Stimulated activated CD8-positive, alpha-beta memory T cell treated with anti-CD3 and anti-CD28 coated beads, Interleukin-7, amount 100 ng/mL, for 1 hour (primary cell): ENCODE measurements at regions not wholly inside any gene's neighbourhood (a gene's known extent, or its start where the extent isn't known, plus 50 kb on each side); places are given as distances from the start of the nearest gene placed in this dataset.

ENCODE experiments used
- DNase-seq, 2 donors: peaks; one replicate each; pipeline ENCODE4 v3.0.0-alpha.2; 2020; ENCODE audit warnings: low read depth in 2 of 2

DNA sequence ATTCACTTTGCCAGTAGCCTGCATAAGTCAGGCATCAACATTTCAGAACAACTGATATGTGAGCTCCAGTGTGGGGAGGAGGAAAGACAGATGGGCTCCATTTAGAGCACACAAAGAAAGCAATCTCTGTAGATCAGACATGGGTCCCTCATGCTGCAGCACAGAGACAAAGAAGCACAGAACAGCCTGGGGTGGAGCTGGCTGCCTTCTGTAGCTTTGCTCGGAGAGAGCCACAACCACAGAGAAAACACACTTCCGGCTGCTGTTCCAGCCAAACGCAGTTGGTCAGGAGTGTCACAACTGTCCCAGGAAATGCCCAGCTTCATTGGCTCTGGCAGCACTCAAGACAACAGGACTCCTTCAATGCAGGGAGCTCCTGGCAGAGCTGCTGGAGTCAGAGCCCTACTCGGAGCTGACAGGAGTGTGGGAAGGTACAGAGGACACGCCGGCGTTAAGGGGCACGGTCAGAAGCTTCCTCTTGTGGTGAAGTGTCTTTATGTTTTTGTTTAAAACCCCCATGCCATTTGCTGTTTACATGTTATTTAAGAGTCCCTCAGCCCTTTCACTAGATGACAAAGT is 494.4 kb downstream of the TCERG1L start:
- no peak for DNase-seq

DNA sequence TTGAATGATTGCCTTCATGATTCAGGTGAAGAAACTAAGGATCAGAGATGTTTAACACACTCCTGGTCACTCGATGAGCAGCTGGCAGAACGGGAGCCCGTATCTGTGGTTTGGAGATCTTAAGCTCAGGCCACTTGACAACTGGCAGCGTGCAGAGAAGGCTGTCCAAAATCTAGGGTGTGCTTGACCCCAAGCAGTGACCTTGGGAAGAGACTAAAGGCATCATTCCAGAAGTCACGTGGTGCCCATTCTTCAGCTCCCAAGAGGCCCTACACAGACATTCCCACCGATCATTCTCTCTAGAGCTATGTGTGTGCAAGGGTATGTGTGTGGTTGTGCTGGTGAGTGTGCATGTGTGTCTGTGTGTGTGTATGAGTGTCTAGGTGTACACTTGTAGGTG is 493.8 kb downstream of the TCERG1L start:
- no peak for DNase-seq

DNA sequence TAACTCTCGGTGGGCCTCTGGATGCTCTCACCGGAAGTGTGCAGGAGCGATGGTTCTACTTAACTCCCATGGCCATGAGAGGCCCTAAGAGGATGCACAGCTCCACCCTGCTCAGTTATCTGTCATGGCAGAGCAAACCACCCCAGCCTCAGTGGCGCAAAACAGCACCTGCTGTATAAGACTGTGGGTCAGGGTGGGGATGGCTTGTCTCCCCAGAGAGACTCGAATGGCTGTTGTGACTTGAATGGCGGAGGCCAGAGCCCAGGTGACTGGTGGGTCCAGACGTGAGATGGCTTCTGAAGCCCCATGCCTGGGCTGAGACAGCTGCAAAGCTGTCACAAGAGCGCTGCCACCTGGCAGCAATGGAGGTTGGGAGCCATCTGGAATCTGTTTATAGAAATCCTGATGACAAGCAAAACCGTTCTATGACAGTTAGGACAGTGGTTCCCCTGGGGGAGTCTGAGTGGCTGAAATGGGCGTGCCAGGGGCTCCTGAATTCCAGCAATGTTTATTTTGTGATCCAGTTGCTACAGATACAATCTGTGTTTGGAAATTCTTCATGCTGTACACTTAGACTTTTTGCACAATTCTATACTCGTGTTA is 490.5 kb downstream of the TCERG1L start:
- no peak for DNase-seq

DNA sequence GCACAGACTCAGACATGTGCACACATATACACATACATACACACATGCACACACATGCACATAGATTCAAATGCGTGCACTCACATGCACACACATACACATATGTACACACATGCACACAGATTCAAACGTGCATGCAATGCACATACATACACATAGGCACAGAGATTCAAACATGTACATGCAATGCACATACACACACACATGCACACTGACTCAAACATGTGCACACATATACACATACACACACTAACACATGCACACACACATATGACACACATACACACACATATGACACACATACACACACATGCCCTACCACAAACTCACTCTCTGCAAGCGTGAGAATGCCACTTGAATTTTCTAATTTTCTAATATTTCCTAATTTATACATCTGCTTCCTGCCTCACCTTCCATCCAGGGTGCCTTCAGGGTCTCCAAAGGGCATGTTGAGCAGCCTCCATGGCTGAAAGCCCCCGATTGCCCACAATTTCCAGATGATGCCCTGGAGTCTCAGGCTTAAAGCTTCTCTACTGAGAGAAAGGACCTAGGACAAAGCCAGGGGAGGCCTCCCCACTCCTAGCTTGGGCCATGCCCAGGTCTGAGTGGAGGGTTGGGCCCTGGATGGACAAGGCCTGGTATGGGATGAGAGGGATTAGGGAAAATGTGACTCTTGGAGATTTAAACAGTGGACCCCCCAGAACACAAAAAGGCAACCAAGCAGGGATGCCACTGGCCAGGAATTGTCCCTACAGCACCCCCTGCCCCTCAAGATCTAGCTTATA is 487.1 kb downstream of the TCERG1L start:
- no peak for DNase-seq

DNA sequence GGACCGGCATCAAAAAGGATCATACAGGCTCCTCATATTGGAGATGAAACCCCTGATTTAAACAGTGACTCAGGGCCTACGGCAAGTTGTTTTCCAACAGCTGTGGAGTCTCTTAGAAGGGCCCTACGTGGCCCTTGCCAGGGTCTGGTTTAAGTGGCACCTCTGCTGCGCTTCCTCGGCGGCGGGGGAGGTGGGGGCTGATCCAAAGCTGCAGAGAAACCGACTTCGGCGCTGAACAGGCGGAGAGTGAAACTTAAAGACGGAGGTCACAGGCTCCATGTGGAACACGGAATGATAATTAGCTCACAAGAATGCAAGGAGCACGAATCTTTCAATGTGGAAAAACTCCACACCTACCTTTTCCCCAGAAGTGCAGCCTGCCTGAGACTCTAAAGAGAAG is 477.9 kb downstream of the TCERG1L start:
- no peak for DNase-seq

DNA sequence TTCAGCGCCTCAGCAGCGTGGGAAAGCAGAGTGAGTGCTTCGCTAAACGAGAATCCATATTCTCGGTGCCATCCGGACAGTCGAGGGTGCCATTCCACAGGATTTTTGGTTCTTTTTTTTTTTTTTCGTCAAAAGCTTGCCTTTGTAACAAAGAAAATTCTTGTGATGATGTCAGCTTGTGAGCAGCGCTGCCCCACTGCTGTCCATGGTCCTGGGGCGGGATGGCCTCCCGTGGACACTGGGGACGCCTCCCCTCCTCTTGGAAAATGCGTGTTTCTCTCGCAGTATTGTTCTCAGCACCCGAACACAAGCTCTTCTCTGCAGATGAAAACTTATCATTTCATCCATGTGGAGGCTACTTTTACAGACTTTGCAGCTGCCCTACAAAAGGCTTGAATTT is 477.4 kb downstream of the TCERG1L start:
- no peak for DNase-seq

DNA sequence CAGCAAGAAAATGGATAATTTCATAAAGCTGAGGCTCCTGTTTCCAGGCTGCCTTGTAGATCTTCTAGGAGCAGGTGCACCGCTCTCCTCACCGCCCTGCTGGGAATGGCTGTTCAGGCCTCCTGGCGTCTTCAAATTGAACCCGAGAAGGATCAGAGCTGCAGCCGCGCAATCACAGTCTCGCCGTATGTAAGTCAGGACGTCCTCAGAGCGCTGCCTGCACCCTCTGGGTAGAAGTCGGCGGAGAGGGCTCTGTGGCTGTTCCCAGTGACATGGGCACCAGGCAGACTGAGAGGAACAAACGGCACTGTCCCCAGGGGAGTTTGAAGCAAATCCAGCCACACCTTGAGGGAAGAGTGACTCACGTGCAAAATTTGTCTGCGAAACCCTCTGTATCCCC is 476.9 kb downstream of the TCERG1L start:
- no peak for DNase-seq

DNA sequence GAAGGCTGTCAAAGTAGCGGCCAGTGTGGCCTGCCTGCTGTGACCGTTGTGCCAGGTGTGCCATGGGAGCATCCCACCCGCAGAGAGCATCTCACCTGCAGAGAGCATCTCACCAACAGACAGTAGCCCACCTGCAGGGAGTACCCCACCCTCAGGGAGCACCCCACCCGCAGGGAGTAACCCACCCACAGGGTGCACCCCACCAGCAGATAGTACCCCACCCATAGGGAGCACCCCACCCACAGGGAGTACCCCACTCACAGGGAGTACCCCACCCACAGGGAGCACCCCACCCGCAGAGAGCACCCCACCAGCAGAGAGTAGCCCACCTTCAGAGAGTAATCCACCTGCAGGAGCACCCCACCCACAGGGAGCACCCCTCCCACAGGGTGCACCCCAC is 476.5 kb downstream of the TCERG1L start:
- no peak for DNase-seq

DNA sequence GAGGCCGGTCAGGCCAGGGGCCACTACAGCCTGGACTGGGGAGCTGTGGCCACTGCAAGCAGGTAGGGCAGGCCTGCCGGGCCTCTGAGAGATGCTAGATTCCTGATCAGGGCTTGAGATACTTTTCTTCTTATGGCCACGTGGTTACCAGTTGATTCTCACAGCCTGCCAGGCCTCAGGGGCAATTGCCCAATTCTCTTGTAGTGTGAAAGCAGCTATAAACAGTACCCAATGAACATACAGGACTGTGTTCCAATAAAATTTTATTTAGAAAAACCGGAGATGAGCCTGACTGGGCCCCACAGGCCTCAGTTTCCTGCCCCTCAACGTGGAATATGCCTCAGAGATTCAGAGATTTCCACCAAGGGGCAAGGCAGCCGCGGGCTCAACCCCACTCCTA is 475.2 kb downstream of the TCERG1L start:
- no peak for DNase-seq

DNA sequence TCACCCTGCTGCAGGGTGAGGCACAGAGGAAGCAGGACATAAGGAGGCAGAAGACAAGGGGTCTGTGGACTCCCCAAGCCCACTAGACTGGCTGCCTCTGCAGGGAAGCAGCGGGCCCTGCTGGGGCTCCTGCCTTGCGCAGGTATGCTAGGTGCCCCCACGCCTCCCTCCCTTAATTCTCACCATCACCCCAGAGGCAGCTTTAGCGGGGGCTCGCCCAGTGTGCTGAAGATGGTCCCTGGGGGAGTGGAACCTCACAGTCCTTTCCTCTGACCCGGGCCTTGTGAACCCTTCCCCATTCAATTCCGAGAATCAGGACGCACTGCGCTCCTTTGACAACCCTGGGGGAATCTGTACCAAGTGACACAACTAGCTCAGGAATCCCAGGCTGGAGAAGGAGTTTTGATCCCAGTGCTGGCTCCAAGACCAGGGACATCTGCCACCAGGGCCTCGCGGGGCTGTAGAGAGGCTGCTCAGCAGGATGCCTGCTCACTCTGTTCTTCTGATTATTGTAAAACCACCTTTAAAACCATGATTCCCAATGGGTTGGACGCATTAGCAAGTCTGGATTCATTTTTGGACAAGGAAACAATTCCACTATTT is 468.4 kb downstream of the TCERG1L start:
- no peak for DNase-seq

DNA sequence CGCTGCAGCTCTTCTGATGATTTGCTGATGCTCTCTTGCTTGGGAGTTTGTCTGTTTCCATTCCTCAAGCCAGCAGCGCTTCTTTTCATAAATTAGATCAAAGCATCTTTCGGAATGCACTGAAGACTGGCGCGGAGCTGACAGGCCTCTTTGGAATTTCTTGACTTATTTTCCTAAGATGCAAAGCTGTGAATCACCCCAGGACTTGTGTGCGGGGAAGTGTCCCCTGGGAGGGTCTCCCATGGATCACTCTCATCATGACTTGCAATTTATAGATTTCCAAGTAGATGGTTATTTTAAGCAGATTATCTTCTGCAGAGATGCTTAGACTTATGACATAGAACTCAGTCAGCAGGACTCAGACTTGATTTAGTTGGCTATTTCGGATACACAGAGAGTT is 467.2 kb downstream of the TCERG1L start:
- DNase-seq = no peak

DNA sequence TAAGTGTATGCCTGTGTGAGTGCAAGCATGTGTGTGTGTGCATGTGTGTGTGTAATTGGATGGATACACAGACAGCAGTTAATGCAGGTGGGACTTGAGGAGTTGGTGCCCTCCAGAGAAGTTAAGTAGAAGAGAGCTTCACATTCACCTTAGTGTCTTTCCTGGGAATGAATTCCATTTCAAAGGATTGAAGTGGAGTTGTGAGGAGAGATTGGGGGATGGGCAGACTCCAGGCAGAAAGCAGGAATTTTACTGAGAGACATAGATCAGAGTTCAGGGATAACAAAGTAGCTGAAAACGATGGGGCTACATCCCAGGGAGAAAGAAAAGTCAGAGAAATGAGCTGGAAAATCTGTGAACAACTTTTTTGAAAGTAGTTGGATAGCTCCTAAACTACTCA is 464.4 kb downstream of the TCERG1L start:
- no peak for DNase-seq

DNA sequence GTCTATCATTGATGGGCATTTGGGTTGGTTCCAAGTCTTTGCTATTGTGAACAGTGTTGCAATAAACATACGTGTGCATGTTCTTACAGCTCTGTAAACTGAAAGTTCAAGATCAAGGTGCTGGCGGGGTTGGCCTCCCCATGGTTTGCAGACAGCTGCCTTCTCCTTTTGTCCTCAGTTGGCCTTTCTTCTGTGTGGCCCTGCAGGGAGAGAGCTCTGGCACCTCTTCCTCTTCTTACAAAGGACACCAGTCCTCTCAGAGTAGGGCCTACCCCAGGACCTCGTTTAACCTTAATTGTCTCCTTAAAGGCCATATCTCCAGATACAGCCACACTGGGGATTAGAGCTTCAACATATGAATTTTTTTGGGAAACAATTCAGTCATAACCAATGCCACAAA is 462.7 kb downstream of the TCERG1L start:
- DNase-seq = no peak

DNA sequence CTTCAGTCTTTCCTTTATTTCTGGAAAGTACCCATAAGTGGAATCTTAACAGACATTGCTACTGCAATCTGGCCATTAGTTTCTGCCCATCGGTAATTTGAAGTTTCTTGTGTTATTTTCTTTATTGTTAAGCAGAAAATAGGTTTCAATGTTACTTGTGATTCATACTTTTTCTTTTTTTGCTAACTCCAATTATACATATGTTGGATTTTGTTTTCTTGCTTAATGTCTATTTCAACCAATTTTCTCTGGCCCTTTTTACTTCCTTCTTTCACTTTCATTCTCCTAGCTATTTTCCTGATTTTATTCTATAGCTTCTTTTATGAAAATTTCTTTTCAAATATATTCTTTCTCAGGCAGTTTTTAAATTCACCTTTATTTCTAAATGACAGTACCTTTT is 457.4 kb downstream of the TCERG1L start:
- no peak for DNase-seq

DNA sequence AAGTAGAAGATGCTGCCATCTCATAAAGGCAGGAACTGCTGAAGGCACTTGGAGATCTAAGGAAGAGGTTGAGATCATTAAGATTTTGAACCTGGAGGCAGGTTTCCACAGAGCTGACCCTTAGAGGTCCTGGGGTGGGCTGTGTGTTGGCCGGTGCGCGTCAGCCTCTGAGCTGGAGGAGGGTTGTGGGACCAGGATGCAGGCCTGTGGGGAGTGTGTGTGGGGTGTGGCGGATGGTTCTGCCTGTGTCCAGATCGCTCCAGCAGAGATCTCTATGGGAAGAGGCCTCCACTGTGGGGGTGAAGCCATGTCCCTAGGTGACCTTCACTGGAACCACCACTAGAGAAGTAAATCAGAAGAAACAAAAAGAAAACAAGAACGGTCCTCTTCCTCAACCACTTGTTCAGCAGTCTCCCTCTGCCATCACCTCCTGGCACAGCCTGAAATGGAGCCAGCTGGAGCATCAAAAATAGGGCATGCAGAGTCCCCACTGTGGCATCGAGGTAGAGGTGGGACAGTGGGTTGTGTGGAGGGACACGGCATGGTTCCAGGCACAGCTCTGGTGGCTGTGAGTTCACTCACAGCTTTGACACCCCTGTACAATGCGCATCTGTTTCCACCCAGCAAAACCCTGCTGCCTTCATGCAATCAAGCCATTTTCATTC is 453.8 kb downstream of the TCERG1L start:
- DNase-seq = no peak

DNA sequence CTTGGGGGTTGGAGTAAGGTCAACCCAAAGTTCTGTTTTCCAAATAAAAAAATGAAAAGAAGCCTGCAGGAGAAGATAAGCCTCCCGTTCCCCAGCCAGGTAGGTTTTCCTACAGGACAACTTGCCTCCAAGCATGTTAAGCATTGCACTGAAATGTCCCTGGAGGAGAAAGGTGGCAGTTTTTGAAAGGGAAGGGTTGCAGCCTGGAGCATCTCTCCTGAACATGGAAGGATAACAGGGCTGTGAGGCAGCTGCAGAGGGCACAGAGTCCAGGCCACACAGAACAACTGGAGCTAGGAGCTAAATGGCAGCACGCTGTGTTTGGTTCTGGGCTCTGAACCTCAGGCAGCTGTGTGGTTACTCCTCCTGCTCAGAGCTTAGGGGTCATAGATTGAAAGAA is 452.9 kb downstream of the TCERG1L start:
- no peak for DNase-seq

DNA sequence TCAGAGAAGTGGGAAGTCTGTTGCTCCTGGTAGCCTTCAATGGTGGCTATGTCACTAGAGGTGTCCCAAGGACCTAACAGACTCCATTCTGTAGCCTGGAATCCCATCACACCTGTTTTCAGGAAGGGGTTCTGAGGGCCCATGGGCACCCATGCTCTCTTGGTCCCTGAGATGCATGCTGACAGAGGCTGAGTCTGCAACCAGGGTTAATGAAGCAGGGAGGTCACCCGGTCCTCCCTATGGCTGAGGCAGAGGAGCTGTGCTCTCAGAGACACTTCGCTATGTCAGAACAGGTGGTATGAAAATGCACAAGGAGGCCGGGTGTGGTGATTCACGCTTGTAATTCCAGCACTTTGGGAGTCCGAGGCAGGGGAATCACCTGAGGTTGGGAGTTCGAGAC is 452.1 kb downstream of the TCERG1L start:
- DNase-seq = no peak

DNA sequence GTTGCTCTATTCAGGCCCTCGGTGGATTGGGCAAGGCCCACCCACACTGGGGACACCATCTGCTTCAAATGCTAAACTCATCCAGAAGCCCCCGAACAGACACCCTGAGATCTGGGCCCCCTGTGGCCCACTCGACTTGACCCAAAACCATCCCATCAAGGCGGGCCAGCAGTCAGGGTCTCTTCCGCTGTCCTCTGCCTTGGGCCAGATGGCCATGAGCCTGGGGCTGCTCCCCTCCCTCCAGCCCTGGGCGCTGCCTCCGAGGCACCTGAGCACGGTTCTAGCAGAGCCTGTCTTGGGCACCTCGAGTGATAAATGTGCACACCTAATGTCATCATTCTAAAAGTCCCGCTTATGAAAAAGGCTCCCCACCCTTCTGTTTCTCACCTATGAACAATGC is 449.4 kb downstream of the TCERG1L start:
- DNase-seq = no peak

DNA sequence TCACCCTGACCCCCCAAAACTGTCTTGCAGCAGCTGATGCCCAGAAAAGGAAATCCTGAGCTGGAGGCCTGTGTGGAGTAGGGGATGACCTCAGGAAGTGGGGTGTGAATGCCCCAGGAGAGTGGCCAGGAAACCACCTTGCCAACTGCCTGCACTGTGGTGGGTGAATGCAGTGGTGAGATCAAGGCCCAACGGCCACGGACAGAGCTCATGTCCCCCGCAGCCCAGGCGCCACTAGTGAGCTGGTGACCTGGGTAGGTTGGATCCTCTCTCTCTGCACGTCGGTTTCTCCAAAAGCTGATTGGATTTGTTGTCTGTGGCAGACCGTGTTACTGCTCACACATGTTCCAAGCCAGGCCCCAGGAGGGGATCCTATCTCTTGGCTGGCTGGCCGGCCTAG is 448.9 kb downstream of the TCERG1L start:
- DNase-seq = no peak

DNA sequence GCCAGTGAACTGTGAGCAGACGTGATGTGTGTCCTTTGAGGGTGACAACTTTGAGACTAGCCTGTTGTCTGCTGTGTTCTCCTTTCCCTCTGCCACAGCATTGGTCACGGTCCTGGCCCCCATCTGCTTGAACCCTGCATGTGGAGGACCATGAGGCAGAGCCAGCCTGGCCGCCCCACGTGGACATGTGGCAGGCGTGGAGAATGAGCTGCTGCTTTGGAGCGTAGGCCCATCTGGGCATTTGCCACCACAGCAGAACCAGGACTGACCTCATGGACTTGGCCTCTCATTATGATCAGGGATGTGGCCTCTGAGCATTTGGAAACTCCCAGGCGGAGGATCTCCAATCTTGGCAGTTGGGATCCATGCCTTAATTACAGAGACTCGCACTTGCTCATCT is 448.5 kb downstream of the TCERG1L start:
- no peak for DNase-seq

DNA sequence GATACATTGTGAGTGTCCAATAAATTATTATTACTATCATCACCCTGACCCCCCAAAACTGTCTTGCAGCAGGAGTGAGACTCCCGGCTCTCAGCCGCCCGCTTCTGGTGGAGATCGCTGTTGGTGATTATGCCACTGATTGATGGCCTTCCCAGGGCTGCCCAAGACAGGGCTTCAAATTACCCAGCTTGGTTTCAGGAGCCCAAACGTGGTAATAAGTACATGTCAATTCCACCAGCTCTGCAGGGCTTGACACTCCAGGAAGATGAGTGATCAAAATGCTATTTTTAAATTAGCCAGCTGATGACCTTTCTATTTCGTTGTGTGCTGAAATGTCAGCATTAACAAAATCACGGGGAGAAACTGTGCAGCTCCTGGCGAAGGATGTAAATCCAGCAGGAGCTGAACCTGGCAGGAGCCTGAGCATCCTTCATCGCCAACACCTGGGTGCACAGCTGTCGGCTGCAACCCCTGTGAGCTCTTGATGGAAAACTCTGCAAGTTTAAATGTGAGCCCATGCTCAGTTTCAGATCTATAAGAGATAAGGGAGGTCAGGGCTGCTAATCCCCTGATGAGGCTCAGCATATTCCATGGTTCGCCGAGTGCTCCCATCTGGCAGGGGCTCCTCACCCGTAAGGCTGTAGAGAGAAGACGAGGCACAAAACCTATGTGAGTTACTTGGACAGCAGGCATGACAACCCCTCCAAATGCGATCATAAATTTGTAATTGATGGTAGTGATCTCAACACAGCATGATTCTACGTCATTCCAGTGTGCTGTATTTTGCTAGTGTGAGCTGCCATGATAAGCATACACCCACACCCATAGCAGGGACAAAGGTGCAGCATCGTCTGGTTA is 446.3 kb downstream of the TCERG1L start:
- DNase-seq = no peak

DNA sequence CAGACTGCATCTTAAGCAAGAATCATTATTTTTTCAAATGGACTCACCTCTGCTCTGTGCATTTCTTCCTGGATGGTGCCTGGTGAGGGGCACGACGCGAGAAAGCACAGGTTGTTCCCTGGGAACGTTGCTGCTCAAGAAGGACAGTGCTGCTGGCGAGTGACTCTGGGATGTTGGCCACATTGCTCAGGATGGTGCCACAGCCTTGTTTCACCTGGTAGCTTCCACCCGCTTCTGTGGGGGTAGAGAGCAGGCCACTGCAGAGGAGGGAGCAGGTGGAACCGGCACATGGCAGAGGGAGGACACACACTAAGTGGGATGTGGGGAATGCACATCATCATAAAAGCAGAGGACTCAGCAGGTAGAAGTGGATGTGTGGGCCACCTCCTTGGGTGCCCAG is 444.7 kb downstream of the TCERG1L start:
- no peak for DNase-seq
